ENCODE measurements at regions not wholly inside any gene's neighbourhood (a gene's known extent, or its start where the extent isn't known, plus 50 kb on each side); places are given as distances from the start of the nearest gene placed in this dataset.
"Not testable (repeated sequence)": the region's sequence is repeated elsewhere in the genome, so short reads cannot be mapped to it uniquely, and the experiment has no call there.

DNA sequence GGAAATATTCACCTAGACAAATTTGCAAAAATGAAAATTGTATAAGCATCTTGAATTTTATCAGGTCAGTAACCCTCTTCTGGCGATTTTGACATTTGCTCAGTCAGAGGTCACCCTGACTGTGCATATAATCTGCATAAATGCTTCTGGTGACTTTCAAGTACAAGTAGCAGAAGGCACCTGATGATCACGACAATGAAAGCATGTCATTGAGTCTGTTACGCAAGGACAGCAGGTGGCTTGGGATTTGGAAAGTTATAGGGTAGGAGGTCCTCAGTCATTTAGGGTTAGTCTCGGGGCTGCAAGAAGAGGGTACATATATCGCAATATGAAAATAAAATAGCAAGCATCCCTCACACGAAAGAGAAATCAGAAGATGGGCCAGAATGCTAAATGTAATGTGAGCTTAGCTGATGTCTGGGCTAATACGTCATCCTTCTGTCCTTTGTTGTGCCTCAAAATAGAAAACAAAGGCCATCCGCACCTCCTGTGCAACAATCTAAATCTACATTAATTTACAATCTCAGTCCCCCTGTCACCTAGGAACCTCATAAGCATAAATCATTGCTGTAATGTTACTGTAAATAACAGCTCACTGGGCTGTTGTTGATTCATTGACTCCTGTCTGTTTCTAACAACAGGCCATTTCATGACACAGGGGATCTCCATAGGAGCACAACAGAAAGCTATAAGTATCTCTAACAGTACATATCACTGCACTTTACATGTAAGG, 155.2 kb upstream of the RSPO3 start:
- DNase-seq (ENCODE audit: low spot score) = no peak

DNA sequence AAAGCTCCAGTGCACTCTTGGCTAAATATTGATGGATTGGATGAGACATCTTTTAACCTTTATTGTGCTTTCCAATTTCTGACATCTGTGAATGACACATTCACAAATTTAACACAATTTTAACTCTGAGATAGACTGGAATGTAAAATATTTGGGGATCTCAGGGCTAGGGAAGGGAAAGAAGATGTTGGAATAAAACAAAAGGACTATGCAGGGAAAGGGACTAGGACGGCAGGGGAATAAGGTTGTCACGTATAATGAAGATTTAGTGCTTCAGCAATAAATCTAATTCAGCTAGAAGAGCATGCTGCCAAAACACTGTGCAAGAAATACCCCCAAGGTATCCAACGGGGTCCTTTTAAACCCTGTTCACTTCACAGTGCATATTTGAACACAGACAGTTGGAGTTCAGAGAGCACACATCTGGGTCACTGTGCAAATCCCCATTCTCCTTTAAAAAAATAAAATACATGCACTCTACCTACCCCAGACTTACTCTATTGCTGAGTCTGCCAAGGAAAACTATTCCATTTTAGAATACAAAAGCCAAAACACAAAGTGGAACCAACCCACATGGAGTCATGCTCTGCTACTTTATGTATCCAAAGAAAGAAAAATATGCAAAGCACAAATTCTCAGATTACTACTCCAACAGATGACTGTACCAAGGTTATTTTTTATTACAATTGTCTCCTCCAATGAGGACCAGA, 151.0 kb upstream of the RSPO3 start:
- no peak for DNase-seq (ENCODE audit: low spot score)

DNA sequence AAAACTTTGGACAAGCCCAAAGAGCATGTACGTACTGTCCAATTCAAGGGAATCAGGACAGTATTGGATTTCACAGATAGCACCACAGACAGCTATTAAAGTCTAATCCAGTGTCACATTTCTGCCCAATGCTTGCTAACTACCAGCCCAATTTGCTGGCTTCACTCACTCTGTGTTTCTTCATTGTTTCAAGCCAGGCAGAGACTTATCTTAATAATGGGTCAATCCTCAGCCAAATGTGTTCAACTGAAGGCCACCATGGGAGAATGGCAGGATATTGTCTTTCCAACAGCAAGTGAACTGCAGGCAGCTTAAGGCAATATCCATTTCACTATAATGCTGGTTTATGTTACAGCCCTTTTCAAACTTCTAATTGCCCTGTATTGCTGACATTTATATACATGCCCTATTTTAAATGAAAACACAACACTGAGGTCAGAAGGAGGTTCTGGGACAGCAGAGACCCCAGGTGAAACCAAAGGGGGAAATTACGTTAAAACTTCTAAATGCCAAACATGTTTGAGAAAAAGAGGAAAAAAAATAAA, 142.1 kb upstream of the RSPO3 start:
- DNase-seq (ENCODE audit: low spot score) = peak; percentile 5

DNA sequence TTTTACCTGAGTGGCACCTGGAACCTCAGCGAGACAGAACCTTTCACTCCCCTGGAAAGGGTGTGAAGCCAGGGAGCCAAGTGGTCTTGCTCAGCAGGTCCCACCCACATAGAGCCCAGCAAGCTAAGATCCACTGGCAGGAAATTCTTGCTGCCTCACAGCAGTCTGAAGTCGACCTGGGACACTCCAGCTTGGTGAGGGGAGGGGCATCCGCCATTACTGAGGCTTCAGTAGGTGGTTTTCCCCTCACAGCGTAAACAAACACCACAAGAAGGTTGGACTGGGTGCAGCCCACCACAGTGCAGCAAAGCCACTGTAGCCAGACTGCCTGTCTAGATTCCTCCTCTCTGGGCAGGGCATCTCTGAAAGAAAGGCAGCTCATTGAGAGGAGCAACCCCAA, 134.7 kb upstream of the RSPO3 start:
- no peak for DNase-seq (ENCODE audit: low spot score)

DNA sequence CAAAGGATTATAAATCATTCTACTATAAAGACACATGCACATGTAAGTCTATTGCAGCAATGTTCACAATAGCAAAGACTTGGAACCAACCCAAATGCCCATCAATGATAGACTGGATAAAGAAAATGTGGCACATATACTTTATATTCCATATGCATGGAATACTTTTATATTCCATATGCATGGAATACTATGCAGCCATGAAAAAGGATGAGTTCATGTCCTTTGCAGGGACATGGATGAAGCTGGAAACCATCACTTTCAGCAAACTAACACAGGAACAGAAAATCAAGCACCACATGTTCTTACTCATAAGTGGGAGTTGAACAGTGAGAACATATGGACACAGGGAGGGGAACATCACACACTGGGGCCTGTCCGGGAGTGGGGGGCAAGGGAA, 130.3 kb upstream of the RSPO3 start:
- DNase-seq (ENCODE audit: low spot score) = not testable (repeated sequence)

DNA sequence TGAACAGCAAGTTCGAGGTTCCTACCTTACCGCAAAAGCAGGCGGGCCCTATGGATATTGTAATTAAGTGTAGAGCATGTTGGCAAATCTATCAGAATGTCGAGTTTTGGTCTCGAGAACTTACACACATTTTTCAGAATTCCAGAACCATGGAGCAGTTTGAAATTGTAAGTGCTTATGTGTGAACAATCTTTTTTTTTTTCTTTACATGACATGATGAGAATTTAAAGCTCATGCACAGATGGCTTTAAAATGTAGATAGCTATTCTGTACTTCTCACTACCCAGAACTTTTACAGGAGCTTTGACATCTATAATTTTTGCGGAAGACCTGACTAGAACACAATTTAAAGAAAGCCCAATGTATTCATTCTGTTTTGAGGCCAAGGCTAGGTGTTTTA, 117.8 kb upstream of the RSPO3 start:
- DNase-seq (ENCODE audit: low spot score) = no peak

DNA sequence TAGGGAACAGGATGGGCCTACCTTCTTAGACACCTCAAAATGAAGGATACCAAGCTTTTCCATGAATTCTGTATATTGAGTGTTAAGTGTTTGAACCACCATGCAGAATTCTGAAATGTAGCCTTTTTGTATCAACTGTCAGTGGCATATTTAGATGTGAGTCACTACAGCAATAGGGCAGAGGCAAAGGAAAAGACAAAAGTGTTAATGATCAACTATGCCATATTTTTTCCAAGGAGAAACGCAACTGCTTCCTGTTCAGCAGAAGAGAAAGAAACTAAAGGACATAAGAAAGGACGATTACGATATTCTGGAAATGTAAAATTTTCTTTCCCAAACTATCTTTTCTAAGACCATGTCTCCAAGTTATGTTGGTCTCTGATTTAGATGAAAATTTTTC, 104.6 kb upstream of the RSPO3 start:
- DNase-seq (ENCODE audit: low spot score) = no peak

DNA sequence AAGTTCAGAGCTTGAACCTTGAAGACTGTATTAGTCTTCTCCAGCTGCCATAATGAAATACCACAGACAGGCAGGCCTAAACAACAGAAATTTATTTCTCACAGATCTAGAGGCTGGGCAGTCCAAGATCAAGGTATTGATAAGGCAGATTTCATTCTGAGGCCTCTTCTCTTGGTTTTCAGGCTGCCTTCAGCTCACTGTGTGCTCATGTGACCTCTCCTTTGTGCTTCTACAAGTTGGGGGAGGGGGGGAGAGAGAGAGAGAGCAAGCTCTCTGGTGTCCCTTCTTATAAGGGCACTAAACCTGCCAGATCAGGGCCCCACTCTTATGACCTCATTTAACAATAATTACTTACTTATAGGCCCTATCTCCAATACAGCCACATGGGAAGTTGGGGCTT, 102.6 kb upstream of the RSPO3 start:
- DNase-seq (ENCODE audit: low spot score) = peak; percentile 65

DNA sequence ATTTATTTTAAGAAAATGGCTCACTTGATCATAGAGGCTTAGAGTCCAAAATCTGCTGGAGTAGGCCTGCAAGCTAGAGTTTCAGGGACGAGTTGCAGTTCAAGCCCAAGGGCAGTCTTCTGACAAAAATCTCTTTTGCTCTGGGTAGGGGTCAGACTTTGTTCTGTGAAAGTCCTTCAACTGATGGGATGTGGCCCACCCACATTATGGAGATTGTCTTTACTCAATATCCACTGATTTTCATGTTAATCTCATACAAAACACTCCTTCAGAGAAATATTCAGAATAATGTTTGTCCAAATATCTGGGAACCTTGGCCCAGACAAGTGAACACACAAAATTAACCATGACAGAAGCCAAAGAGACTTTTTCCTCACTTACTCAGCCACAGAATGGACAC, 98.6 kb upstream of the RSPO3 start:
- no peak for DNase-seq (ENCODE audit: low spot score)

DNA sequence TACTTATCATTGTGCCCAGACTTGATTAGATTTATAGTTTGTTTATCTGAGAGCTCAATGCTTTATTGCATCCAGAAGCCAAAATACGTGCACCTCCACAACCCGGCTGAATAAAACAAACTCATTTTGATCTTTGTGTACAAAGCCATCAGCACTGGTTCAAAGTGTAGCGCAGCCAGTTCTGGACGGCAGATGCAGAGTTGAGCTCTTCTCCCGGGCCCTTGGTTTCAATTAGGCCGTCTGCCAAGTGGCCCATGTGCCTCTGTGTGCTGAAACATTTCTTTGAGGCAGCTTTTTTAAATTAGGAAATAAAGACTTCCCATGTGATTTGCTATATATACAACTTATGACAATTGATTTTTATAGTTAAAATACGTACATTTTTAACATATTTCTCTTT, 96.2 kb upstream of the RSPO3 start:
- no peak for DNase-seq (ENCODE audit: low spot score)

DNA sequence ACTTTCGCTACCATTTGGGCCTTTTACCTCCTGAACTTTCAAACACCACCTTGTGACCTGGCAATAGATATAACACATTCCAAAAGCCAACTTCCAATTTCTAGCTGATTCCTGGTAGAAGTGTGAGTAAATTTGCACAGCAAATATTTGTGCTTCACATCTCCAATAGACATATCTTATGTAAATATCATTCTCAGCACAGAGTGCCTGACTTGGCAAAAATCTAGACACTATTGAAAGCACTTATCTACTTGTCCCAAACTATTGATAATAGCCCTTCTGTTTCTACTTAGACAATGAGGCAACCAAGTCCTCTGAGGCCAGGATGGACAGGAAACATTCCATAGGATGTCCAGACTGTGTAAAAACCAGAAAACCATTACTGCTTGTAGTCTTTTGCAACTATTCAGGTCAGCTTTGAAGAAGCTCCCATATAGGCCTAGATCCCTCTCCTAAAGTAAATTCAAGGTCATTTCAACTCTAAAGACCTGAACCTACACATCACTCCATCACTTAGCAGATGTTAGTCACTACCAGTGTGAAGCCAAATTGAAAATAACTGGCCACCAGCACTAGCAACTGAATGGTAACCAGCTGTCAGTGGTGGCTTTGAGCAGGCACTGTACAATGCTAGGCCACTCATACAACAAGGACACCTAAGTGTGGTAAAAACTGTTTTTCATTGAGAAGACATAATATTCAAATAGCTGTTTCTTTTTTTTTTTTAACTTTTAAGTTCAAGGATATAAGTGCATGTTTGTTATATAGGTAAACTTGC, 95.3 kb upstream of the RSPO3 start:
- no peak for DNase-seq (ENCODE audit: low spot score)

DNA sequence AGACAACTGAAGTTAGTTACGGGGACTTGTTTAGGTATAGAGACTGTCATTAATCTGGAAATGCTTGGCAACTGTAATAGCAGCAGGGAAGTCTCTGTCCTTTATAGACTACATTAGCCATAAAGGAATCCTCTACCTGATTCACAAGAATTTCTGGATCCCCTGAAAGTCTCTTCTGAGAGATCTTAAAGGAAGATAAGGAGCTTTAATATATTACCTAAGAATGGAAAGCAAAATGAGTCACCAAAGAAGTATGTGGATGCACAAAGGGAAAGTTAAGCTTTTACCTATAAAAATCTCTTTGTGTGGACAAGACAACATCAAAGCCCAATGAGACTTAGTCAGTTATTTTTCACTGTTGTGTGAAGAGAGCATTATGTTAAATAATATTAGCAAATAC, 92.2 kb upstream of the RSPO3 start:
- DNase-seq (ENCODE audit: low spot score) = no peak

DNA sequence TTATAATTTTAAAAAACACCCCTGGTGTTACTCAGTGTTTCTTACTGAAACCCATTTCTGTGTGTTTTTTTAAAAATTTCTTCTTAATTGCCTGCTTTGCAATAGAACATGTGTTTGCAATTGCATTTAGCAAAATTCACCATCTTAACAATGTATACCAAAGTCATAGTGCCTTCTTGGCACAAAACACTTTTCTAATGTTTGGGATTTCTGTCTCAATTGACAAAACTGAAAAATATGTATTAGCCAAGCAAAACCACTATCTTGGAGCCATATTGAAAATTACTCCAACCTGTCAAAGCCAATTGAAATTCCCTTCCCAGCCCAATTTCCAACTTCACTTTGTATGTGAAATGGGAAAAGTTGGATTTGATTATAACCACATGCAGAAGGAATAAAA, 88.4 kb upstream of the RSPO3 start:
- no peak for DNase-seq (ENCODE audit: low spot score)

DNA sequence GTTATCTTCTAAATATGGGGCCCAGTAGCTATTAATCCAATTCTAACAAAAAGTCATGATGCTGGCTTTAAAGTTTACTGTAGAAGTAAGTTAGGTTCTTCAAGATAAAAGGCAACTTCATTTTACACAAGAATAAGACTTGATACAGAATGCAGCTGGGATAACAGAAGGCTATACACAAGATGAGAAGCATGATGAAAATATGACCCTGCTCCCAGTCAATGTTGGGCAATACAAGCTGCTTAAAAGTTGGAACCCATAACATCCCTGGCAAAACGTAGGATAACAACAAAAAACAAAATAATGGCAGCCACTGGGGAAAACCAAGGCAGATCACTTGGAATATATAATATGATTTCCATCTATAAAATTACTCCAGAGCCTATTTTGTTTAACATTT, 87.6 kb upstream of the RSPO3 start:
- DNase-seq (ENCODE audit: low spot score) = no peak

DNA sequence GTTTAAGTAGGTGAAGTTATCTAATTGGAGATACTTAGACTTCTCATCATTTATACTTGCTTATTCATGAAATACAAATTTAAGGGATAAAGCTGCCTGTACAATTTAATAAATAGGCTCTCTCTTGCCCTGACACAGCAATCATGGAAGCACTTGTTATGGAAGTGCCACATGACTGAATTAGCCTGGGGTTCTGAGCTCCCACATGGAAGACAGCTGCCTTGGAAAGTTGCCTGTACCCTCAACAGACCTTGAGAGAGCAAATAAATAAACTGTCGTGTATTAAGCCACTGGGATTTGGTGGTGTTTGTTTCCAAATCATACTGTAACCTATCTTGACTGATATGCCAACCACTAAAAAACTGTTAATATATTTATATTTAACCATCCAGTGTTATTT, 87.0 kb upstream of the RSPO3 start:
- DNase-seq (ENCODE audit: low spot score) = no peak

DNA sequence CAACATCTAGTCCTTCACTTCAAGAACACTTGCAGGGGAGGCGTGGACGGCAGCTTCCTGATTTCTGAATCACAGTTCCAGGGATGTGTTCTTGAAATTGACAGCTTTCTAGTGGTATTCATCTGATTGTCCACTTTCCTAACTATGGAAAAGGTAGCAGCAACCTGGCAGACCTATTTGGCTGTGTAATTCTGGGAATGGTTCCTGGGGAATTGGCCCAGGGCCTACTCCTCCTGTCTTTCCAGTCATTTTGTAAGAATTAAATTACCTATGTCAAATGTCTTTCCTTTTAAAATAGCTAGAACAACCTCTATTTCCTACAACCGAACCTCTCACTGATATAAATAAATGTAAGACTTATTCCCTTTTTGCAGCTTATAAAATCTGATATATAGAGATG, 85.5 kb upstream of the RSPO3 start:
- DNase-seq (ENCODE audit: low spot score) = no peak

DNA sequence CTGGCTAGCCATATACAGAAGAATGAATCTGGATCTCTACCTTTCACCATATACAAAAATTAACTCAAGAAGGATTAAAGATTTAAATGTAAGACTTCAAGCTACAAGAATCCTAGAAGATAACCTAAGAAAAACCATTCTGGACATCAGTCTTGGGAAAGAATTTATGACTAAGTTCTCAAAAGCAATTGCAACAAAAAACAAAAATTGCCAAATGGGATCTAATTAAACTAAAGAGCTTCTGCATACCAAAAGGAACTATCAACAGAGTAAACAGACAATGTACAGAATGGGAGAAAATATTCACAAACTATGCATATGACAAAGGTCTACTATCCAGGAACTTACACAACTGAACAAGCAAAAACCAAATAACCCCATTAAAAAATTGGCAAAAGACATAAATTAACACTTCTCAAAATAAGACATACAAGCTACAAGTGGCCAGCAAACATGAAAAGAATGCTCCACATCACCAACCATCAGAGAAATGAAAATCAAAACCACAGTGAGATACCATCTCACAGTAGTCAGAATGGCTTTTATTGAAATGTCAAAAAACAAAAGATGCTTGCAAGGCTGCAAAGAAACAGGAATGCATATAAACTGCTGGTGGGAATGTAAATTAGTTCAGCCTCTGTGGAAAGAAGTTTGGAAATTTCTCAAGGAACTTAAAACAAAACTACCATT, 66.8 kb upstream of the RSPO3 start:
- DNase-seq (ENCODE audit: low spot score) = no peak

DNA sequence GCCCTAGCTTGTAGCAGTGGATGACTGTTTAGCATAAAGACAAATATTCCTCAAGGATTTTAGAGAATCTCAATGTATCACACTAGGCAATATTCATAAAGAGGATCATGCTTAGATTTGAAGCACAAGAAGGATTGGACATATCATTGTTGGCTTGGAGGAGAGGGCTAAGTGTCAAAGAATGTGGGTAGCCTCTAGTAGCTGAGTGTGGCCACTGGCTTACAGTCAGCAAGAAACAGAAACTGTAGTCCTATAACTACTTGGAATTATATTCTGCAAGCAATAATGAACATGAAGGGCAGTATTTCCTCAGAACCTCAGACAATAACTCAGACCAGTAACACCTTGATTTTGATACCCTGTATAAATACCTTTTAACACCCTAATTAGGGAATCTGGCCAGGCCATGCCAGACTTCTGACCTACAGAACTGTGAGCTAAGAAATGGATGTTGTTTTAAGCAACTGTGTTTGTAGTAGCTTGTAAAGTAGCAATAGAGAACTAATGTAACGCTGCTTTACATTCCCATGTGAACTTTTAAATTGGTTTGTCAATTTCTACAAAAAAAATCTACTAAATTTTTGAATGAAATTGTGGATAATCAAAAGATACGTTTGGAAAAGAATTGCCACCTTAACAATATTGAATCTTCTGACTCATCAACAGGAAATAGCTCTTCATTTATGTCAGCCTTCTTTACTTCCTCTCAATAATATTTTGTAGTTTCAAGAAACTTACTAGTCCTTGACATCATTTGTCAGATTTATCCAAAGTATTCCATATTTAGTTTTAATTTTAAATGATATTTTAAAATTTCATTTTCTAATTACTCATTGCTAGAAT, 65.2 kb upstream of the RSPO3 start:
- no peak for DNase-seq (ENCODE audit: low spot score)

DNA sequence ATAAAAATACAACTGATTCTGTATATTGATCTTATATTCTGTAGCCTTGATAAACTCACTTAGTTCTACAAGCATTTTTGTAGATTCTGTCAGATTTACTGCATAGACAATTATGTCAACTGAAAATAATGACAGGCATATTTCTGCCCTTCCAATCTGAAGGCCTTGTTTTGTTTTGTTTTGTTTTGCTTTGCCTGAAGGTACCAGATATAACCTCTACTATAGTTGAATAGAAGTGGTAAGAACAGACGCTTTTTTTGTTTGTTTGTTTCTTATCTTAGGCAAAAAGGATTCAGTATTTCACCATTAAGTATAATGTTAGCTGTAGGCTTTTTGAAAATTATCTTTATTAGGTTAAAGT, 64.6 kb upstream of the RSPO3 start:
- no peak for DNase-seq (ENCODE audit: low spot score)

DNA sequence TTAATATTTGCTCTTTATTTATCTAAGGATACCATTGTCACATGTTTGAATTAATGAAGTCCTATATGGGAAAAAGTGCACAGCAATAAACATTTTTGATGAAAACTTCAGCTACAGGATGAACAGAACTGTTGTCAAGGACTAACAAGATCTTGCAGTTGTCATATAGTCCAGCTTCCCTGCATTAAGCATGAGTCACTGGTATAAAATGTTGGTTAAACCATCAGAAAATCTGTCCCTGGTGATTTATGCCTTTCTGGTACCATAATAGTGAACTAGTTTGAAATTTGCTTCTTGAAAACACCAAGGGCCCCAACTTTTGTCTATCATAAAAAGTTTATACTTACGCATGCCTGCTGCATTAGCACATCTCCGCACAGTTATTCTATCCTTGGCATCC, 60.4 kb upstream of the RSPO3 start:
- no peak for DNase-seq (ENCODE audit: low spot score)

DNA sequence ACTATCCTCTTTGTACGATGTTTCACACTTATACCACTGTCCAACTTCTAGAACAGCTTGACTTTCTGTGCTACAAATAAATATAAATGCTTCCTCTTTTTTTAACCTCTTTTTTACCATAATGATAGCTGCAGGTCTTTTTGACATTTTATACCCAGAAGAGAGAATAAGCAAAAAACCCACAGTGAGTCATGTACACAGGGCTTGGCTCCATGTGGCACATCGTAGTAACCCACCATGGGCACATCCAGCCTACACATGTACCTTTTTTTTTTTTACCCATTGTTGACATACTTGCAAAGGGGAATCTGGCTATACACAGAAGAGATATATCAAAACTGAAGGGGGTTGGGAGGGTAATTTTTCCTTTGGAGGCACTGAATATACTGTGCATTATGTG, 59.5 kb upstream of the RSPO3 start:
- no peak for DNase-seq (ENCODE audit: low spot score)
